Peyer's patch (tissue), 4 donors: ENCODE measurements at regions not wholly inside any gene's neighbourhood (a gene's known extent, or its start where the extent isn't known, plus 50 kb on each side); places are given as distances from the start of the nearest gene placed in this dataset.

Experiments used
- CTCF ChIP-seq, 6 experiments: fragments of 450-650 bp in 4 of 6; fragments of 200-600 bp in 2 of 6; sonication (generic) in 1 of 6; IDR thresholded peaks; one replicate each; pipeline ENCODE4 v1.5.1; 2017 to 2019; ENCODE audit warnings: antibody characterized with exemption in 6 of 6, mild to moderate bottlenecking in 3 of 6, moderate library complexity in 1 of 6
- POLR2A ChIP-seq, 2 donors: fragments of 450-650 bp; IDR thresholded peaks; one replicate each; pipeline ENCODE4 v1.5.1; 2017; ENCODE audit warnings: antibody characterized with exemption in 2 of 2, mild to moderate bottlenecking in 2 of 2, moderate library complexity in 2 of 2

DNA sequence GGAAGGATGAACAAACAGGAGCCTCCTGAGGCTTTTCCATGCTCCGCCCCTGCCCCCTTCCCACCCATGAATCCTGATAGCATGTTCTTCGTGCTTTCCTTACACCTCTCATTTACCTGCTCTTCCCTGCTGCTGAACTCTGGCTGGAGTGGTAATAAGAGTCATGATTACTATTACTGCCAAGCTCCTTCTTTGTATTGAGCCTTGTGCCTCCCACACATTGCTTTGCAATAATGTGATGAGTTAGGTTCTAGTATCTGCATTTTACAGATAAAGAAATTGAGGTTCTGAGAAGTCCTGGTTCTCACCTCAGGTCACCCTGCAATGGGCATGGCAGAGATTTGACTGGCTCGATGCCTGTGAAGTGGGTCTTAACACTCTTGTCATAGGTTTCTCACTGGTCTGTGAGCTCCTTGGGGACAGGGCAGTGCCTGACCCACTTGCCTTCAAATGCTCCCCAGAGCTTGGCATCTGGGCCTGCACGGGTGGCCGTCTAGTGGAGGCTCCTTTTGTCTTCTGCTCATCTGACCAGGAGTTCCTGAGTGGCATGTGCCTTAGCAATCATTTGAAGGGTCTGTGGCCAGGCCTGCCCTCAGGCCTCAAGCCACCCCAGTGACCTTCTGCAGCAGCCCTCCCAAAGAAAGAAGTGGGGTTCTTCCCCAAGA is 309.2 kb upstream of the ZMIZ1 start:
- TF ChIP-seq POLR2A (IDR thresholded peaks at IDR 0.05), result no peak
- no peak for TF ChIP-seq CTCF (IDR thresholded peaks at IDR 0.05)
